ENCODE measurements at regions not wholly inside any gene's neighbourhood (a gene's known extent, or its start where the extent isn't known, plus 50 kb on each side); places are given as distances from the start of the nearest gene placed in this dataset.

GRCh38 chr13:36753176-36753575 is 65.8 kb upstream of the RFXAP start:
- Mint-ChIP-seq H3K27me3 (ENCODE audit: insufficient read depth, low read depth) (no peaks in the 10 kb centered on the region), H3K9me3 (peaks cover 5% of the 10 kb centered on the region), H3K4me1 (no peaks in the 10 kb centered on the region), H3K4me3 (no peak overlapping the region), H3K36me3 (no peaks in the 10 kb centered on the region), H3K27ac (no peak overlapping the region)
- no peak for TF ChIP-seq EZH2phosphoT487 (IDR thresholded peaks at IDR 0.05)
- TF ChIP-seq CTCF (IDR thresholded peaks at IDR 0.05) = no peak
- no peak for TF ChIP-seq EZH2 (IDR thresholded peaks at IDR 0.05)
- Histone ChIP-seq H3K27ac (no peak overlapping the region), H3F3A (ENCODE audit: low read depth) (no peaks in the 10 kb centered on the region), H3K79me2 (ENCODE audit: low read depth) (no peaks in the 10 kb centered on the region), H3K36me3 (no peaks in the 10 kb centered on the region), H4K20me1 (ENCODE audit: low read depth) (no peaks in the 10 kb centered on the region), H3K9me3 (ENCODE audit: low read depth) (no peaks in the 10 kb centered on the region), H3K4me1 (no peaks in the 10 kb centered on the region), H2AFZ (replicated peaks) (no peak overlapping the region), H3K9ac (no peak overlapping the region), H3K4me2 (no peak overlapping the region), H3K4me3 (no peak overlapping the region), H3K27me3 (no peaks in the 10 kb centered on the region)
- no peak for DNase-seq (ENCODE audit: low spot score)

- no peaks in the 10 kb centered on the region for H3K36me3 ChIP-seq
- H3K9me3 Mint-ChIP-seq = no peaks in the 10 kb centered on the region
- no peaks in the 10 kb centered on the region for H3K27me3 ChIP-seq
- no peak overlapping the region for H3K4me2 ChIP-seq
- no peak overlapping the region for H3K4me3 ChIP-seq
- DNase-seq (ENCODE audit: low spot score) = no peak
- H3K27ac Mint-ChIP-seq = no peak overlapping the region
- no peaks in the 10 kb centered on the region for H4K20me1 ChIP-seq (ENCODE audit: low read depth)
- no peaks in the 10 kb centered on the region for H3F3A ChIP-seq (ENCODE audit: low read depth)
- no peak overlapping the region for H3K4me3 Mint-ChIP-seq
- H2AFZ ChIP-seq (replicated peaks) = no peak overlapping the region
- H3K27me3 Mint-ChIP-seq (ENCODE audit: insufficient read depth, low read depth) = peaks cover 1% of the 10 kb centered on the region
- H3K9ac ChIP-seq = no peak overlapping the region
- no peaks in the 10 kb centered on the region for H3K9me3 ChIP-seq (ENCODE audit: low read depth)
- no peaks in the 10 kb centered on the region for H3K4me1 ChIP-seq
- TF ChIP-seq CTCF (IDR thresholded peaks at IDR 0.05) (no peak), EZH2phosphoT487 (IDR thresholded peaks at IDR 0.05) (no peak), EZH2 (IDR thresholded peaks at IDR 0.05) (no peak)
- no peaks in the 10 kb centered on the region for H3K79me2 ChIP-seq (ENCODE audit: low read depth)
- H3K36me3 Mint-ChIP-seq = no peaks in the 10 kb centered on the region
- peaks cover 3% of the 10 kb centered on the region for H3K4me1 Mint-ChIP-seq
- H3K27ac ChIP-seq = no peak overlapping the region
Observed at GRCh38 chr13:36758345-36758744, 60.7 kb upstream of the RFXAP start.

- H3K27me3 ChIP-seq = no peaks in the 10 kb centered on the region
- no peaks in the 10 kb centered on the region for H3K79me2 ChIP-seq (ENCODE audit: low read depth)
- H3F3A ChIP-seq (ENCODE audit: low read depth) = no peaks in the 10 kb centered on the region
- no peaks in the 10 kb centered on the region for H3K36me3 ChIP-seq
- Mint-ChIP-seq H3K36me3 (peaks cover 2% of the 10 kb centered on the region), H3K27ac (no peak overlapping the region), H3K4me1 (peaks cover 3% of the 10 kb centered on the region), H3K4me3 (no peak overlapping the region), H3K9me3 (peaks cover 14% of the 10 kb centered on the region), H3K27me3 (ENCODE audit: insufficient read depth, low read depth) (peaks cover 2% of the 10 kb centered on the region)
- H3K27ac ChIP-seq = no peak overlapping the region
- H3K4me2 ChIP-seq = no peak overlapping the region
- no peak for DNase-seq (ENCODE audit: low spot score)
- H2AFZ ChIP-seq (replicated peaks) = no peak overlapping the region
- no peaks in the 10 kb centered on the region for H3K4me1 ChIP-seq
- no peaks in the 10 kb centered on the region for H3K9me3 ChIP-seq (ENCODE audit: low read depth)
- no peak overlapping the region for H3K4me3 ChIP-seq
- H3K9ac ChIP-seq = no peak overlapping the region
- TF ChIP-seq CTCF (IDR thresholded peaks at IDR 0.05) = no peak
- TF ChIP-seq EZH2phosphoT487 (IDR thresholded peaks at IDR 0.05) = no peak
- no peak for TF ChIP-seq EZH2 (IDR thresholded peaks at IDR 0.05)
- no peaks in the 10 kb centered on the region for H4K20me1 ChIP-seq (ENCODE audit: low read depth)
Observed at GRCh38 chr13:36763126-36763722, 55.8 kb upstream of the RFXAP start.
